HUDEP-2 (cell line): ENCODE measurements at regions not wholly inside any gene's neighbourhood (a gene's known extent, or its start where the extent isn't known, plus 50 kb on each side); places are given as distances from the start of the nearest gene placed in this dataset.
A peak's percentile ranks its signal among the peaks of the same experiment; 100 is the strongest.

Source experiments
- DNase-seq, 76 experiments: peaks; one replicate each; lab custom pipeline; 2025; ENCODE audit not compliant: unreplicated experiment in 76 of 76; lab: John Stamatoyannopoulos, UW

DNA sequence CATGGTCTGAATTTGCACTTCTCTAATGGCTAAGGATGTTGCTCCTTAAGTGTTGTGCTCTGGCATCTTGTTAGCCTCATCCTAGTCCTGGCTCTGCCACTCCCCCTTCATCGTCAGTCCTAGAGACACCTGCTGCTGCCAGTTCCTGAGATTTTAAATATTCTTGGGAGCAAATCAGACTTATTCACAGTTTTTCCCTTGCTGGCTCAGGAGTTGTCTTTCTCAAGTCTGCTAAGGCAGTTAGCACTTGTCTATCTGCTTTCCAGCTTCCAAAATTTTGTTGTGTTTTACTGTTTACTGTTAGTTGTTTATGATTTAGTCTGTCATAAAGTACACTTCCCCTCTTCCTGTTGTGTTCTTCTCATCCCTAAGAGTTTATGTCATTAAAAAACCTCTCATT, 201.0 kb downstream of the KIF26A start:
- no peak for DNase-seq

GRCh38 chr14:104339829-104340228, 201.4 kb downstream of the KIF26A start:
- DNase-seq, result no peak

DNA sequence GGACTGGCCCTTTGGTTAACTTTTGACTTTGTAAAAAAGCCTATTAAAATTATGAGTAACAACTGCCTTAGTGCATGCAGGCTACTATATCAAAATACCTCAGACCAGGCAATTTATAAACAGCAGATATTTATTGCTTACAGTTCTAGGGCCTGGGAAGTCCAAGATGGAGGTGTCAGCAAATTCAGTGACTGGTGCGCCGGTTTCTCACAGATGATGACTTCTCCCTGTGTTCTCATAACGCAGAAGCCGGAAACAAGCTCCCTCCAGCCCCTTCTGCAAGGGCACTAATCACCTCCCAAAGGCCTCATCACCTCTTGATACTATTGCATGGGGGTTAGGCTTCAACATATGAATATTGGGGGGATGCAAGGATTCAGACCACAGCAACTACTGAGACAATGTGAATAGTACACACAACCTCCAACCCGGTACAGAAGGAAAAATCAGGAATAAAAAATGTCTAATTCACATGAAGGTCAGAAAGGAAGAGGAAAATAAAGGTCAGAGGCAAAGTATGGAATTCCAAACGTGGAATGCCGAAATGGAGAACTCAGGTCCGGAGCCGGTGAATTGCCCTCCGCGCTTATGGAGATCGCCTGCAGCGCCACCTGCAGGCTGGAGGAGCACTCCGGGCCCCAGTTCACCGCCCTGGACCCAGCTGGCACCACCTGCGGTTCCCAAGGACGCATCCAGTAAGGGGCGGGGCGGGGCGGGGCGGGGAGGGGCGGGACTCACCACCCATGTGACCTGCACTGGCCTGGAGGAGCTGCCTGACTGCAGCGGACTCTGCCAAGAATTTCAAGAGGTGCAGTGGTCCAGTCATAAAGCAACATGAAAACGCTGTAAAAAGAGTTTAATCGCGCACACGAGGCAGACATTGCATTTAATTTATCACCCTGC, 203.4 kb downstream of the KIF26A start:
- DNase-seq, result peak in 72 of 76 experiments; percentile 8 to 77 (median 57)

DNA sequence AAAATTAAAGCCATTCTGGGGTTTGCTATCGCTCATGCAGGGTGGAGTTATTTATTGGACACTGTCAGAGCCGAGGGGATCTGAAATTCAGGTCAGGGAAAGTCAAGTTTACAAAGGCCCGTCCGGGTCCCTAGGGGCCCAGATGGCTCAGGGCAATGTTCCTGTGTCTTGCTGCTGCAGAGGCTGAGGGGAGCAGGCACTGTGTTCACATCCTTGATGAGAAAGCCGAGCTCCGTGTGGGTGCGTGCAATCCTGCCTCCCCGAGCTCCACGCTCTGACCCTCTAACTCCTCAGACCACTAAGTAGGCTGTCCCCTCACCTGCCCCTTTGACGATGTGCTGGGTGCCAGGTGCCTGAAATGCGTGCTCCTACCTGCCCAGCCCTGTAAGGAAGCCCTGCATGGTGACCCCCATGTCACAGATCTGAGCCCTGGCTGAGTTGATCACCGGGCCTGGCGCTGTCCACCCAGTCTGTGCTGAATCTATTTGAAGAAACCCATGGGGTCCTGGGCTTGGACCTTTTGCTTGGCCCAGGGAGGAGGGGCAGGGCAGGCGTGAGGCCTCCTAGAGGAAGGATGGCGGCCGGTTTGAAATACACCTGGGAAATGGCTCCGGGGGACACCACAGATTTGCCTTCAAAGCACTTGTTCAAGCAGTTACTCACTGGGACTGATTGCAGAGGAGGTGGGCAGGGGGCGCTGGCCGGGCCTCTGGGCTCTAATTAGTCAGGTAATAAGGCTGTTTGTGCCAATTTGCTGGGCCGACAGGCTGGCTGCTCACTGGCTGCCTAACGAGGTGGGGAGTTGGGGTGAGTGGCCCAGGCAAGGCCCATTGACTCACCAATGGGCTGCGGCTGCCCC, 204.3 kb downstream of the KIF26A start:
- no peak for DNase-seq

- no peak for DNase-seq
Observed at GRCh38 chr14:104343294-104343625, 204.9 kb downstream of the KIF26A start.

DNA sequence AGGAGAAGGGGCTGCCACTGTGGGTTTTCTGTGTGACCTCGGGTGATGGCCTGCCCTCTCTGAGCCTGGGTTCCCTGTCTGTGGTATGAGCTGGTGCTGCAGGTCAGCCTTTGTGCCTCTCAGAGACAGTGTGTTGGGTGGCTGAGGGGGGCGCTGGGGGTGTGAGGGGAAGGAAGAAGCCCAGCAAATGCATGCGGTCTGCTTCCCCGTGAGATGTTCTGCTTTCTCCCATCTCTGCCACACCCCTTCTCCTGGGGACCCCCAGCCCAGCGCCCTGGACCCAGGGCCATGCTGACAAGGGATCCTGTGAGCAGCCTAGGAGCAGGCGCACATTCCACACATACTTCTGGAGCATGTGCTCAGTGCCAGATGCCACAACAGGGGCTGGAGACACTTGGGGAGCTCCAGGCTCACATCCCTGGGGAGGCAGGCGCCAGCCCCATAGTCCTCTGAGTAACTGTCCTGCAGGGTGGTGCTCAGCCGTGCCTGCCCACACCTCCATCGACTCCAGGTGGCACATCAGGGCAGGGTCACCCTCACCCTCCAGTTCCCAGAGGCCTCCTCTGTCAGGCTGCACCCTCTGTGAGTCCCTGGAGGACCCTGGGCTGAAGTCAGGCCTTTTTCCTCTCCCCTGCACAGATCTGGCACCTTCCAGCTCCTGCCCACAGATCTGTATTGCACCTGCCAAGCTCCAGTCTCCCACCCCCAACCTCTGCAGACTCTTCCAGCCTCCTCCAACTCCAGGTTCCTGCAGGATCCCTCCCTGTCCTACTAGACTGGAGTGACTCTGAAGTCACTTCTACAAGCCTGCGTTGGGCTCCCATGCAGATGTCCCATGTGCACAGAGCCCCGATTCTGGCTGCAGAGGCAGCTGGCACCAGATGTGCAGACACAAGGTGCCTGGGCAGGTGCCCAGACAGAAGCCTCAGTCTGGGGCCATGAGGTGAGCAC, 205.6 kb downstream of the KIF26A start:
- no peak for DNase-seq

DNA sequence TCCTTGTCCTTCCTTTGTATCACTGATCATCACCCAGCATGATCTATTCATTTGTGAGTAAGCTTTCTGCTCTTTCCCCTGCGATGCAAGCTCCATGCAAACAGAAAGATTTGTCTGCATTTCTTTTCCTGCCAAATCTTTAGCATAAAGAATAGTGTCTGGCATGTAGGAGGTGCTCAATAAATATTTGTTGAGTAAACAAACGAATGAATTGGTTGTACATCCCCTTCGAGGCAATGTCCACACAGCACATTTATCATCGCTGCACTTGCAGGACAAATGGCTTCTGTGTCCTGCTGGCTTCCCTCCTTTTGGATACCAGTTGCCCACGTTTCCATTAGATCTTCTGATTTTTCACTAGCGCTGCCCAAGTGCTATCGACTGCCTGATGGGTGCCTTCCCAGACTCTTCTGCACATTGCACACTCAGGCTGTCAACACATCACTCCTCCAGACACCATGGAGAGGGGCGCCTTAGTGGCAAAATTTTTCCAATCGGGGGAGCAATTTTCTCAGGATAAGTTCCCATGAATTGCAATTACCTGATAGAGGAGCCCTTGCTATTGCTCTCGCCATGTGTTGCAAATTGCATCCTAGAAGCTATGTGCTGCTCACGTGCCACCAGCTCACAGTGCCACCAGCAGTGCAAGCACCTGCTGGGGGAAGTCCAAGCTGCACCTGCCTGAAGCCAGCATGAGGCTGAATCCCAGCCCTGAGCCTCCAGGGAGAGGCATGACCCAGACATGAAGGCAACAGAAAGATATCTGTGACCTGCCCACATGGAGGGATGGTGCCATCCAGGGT, 206.6 kb downstream of the KIF26A start:
- DNase-seq, result no peak

- no peak for DNase-seq
Observed at GRCh38 chr14:104345621-104346462, 207.5 kb downstream of the KIF26A start.

- DNase-seq, result no peak
Observed at GRCh38 chr14:104346608-104347007, 208.2 kb downstream of the KIF26A start.

GRCh38 chr14:104348741-104349140, 210.4 kb downstream of the KIF26A start:
- DNase-seq, result no peak

- no peak for DNase-seq
Observed at GRCh38 chr14:104349950-104350349, 211.6 kb downstream of the KIF26A start.

- DNase-seq, result no peak
Observed at GRCh38 chr14:104350463-104351185, 212.2 kb downstream of the KIF26A start.

DNA sequence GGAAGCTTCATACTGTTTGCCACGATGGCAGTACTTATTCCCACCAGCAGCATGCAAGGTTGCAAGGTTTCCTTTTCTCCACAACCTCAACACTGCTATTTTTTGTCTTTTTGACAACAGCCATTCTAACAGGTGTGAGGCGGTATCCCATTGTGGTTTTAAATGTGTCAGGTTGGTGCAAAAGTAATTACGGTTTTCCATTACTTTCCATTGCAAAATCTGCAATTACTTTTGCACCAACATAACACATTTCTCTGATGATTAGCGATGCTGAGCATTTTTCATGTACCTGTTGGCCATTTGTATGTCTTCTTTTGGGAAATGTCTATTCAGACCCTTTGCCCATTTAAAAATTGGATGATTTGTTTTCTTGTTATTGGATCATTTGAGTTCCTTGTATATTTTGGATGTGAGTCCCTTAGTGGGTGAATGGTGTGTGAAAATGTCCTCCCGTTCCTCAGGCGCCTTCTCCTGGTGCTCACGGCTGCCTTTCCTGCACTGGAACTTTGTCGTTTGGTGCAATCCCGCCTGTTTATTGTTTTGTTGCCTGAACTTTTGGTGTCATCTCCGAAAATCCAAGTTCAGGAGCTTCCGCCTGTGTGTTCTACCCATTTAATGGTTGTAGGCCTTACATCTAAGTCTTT, 213.6 kb downstream of the KIF26A start:
- DNase-seq, result no peak

DNA sequence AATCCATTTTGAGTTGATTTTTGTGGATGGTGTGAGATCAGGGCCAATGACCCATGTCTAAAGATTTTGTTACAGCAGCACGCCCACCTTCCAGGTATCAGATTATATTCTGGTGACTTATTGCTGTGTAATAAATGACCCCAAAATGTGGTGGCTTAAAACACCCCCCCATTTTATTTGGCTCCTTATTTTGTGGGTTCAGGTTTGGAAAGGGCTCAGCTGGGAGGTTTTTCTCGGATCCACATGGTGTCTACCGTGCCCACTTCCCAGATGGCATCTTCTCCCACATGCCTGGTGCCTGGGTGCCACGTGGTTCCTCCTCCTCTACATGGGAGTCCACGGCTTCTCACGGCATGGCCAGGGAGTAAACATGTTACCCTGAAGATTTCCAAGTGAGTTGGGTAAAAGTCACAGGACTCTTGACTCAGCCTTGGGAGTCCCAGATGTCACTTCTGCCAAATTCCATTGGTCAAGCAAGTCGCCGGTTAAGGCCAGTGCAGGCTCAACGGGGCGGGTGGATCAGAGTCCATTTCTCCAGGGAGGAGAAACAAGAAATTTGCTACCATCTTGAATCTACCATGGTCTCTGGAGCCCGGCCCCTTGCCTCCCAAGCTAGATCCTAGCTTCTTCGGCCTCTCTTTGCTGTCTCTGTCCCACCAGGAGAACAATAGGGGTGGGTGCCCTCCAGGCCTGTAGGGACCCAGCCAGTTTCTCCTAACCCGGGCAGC, 214.3 kb downstream of the KIF26A start:
- DNase-seq, result no peak

GRCh38 chr14:104353221-104353920, 215.0 kb downstream of the KIF26A start:
- no peak for DNase-seq

DNA sequence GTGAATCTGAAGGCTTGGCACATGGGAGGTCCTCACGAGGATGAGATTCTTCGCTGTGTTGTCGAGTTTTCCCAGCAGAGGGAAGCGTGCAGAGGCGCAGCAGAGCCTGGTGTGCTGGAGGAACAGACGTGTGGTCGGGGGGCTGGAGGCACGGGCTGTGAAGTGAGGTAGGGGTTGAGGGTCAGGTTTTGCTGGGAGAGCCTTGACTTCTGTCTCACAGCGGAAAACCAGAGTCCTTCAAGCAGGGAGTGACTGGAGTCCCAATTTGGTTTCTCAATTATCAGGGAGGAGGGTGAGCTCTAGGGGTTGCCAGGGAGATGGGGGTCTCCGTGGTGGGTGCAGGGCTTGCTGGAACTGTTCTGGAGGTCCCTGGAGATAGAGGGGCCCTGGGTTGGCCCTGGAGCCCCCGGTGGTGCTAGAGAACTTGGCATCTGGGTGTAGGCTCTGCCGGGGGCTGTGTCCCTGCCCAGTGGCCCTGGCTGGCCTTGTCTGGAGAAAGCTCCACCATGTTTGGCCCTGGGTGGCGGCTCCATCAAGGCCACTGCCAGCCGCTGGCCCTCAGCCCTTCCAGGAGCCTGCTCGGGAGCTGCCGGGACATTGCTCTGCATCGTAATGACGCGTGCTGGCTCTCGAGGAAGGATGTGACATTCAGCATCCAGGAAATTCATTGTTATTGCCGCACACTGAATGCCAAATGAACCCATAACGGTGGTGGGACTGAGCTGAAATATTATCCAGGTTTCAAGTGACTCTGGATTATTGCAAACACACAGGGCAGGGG, 215.7 kb downstream of the KIF26A start:
- DNase-seq, result no peak
